KBM-7 (cell line): ENCODE measurements at regions not wholly inside any gene's neighbourhood (a gene's known extent, or its start where the extent isn't known, plus 50 kb on each side); places are given as distances from the start of the nearest gene placed in this dataset.
"Not testable (repeated sequence)": the region's sequence is repeated elsewhere in the genome, so short reads cannot be mapped to it uniquely, and the experiment has no call there.

Experiments
- DNase-seq: peaks from one replicate; pipeline ENCODE4 v3.0.0-alpha.2; 2015
- in situ Hi-C: fragments of 300-500 bp; cut with MboI; formaldehyde crosslinking; loops from 2 replicates; pipeline ENCODE4 v1.14.3; 2020; ENCODE audit warnings: low sequenced_read_pairs, low pct_unique_long_range_greater_than_20kb, mixed read lengths

DNA sequence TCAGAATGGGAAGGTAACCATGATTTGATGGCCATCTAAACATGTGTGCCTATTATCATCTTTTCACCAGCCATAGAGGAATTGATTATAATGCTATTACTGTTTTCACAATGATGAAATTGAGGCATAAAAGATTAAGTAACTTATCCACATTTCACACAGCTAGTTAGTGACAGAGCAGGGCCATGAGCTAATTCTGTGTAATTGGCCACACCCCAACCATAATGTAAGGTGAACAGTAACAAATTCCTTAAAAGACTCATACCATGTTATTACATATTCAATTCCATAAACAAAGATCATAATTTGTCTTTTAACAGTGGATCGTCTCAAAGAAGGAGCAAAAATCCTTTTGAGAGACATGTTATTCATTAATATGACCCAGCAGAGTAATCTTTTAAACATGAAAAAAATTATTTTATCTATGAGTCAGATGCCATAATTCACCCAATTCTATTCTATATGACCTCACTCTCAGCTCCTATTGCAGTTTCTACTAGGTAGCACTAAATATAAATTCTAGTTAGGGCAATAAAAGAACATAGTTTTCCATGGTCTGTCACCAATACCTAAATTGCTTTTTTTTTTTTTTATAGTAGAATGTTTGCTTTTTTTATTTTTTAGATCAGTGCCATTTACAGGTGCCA, 475.8 kb upstream of the SLC39A10 start:
- no peak for DNase-seq
- in situ Hi-C loops: no loop called here

DNA sequence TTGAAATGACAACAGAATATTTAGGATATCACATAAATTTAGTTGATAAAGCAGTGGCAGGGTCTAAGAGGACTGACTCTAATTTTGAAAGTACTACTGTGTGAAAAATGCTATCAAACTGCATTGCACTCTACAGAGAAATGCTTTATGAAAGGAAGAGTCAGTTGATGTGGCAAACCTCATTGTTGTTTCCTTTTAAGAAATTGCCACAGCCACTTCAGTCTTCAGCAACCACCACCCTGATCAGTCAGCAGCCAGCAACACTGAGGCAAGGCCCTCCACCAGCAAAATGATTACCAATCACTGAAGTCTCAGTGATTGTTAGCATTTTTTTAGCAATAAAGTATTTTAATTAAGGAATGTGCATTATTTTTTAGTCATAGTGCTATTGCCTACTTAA, 488.7 kb upstream of the SLC39A10 start:
- in situ Hi-C loops: no loop called here
- DNase-seq: no peak

DNA sequence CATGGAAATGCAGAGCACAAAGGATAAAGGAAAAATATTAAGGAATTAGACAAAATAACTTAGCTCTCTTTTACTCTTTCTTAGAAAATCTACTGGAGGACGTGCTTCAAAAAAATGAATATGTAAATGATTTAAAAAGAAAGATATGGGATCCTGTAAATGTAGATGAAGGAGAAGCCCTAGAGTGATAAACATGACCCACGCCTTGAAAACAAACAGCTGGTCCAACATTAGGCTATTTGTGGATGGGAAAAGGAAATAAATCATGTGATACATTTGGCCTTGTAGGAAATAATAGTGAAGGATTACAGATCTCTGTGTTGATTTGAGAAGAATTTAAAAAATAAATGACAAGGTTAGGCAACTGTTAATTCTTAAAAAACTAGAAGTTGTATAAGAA, 492.1 kb upstream of the SLC39A10 start:
- in situ Hi-C loops: no loop called here
- DNase-seq: no peak

- in situ Hi-C loops: no loop called here
- DNase-seq: no peak
These were observed 494.1 kb upstream of the SLC39A10 start for GRCh38 chr2:195162918-195163317.

- in situ Hi-C loops: no loop called here
- DNase-seq: no peak
These were observed 494.8 kb upstream of the SLC39A10 start for GRCh38 chr2:195162194-195162593.

DNA sequence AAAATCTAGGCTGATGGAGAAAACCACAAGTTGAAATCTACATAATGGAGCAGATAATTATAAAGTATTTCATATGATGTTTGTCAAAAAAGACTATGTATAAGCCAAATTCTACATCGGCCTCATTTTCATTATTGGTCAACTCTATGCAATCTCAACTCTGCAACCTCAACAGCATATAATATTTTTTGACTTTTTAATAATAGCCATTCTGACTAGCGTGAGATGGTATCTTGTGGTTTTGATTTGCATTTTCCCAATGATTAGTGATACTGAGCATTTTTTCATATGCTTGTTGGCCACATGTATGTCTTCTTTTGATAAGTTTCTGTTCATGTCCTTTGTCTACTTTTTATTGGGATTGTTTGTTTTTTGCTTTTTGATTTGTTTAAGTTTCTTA, 496.1 kb upstream of the SLC39A10 start:
- in situ Hi-C loops: no loop called here
- DNase-seq: no peak

DNA sequence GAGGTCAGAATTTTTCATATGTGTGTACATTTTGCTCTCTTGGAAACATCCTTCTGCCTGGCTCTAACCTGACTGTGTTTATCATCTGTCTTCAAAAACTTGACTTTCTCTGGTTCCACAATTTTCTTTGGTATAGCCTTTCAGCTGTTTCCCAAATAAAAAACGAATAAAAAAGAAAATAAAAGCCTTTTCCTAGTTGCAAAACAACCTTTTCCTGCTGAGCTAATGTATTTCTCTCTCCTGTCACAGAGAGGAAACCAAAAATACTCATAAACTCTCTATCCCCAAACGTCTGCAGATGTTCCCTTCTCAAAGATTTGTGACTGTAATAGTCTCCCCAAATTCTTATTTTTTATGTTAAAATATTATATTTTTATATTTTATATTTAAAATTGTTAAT, 505.3 kb upstream of the SLC39A10 start:
- in situ Hi-C loops: no loop called here
- peak; percentile 5 for DNase-seq

GRCh38 chr2:195150819-195151218, 506.2 kb upstream of the SLC39A10 start:
- in situ Hi-C loops: no loop called here

GRCh38 chr2:195148004-195148403, 509.0 kb upstream of the SLC39A10 start:
- DNase-seq: no peak
- in situ Hi-C loops: no loop called here

More at GRCh38 chr2:195150819-195151218, 506.2 kb upstream of the SLC39A10 start:
- DNase-seq: no peak

GRCh38 chr2:195146761-195147541, 510.1 kb upstream of the SLC39A10 start:
- DNase-seq: no peak
- in situ Hi-C loops: no loop called here

GRCh38 chr2:195138435-195138834, 518.6 kb upstream of the SLC39A10 start:
- in situ Hi-C loops: no loop called here
- no peak for DNase-seq

DNA sequence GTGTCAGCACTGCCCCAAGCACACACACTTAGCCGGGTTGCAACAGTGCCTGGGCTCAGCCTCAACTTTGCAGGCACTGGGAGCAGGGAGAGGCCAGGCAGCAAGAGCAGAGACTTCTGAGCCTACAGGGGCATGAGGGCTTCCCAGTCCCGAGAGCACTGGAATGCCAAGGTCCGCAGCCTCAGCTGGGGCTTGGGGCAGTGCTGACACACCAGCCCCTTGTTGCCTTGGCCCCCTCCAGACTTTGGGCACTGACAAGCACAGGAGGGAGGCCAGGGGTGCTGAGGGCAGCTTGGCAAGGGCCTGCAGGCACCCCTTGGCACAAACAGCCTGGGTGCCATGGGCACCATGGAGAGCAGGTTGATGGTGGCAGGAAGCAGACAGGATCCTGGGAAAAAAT, 531.1 kb upstream of the SLC39A10 start:
- DNase-seq, in situ Hi-C loops: not testable (repeated sequence)

- in situ Hi-C loops: no loop called here
These were observed 532.5 kb upstream of the SLC39A10 start for GRCh38 chr2:195124391-195125079.

DNA sequence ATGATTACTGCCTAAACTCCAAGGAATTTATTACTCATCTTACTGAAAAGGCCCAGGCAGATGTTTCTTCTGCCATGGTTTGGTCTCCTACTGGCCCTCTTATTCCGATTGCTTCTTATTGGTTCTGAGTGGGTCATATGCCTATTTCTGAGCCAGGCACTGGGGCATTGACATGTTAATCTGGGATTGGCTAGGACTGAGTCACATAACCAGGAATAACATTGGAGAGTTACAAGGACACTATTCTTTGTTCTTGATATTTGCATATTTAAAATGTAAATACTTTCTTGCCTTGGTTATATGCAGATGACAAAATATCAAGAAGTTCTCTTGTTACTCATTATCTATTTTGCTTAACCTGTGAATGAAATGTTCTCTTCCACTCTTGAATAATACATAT, 534.4 kb upstream of the SLC39A10 start:
- in situ Hi-C loops: no loop called here
- no peak for DNase-seq

More at GRCh38 chr2:195124391-195125079, 532.5 kb upstream of the SLC39A10 start:
- no peak for DNase-seq

DNA sequence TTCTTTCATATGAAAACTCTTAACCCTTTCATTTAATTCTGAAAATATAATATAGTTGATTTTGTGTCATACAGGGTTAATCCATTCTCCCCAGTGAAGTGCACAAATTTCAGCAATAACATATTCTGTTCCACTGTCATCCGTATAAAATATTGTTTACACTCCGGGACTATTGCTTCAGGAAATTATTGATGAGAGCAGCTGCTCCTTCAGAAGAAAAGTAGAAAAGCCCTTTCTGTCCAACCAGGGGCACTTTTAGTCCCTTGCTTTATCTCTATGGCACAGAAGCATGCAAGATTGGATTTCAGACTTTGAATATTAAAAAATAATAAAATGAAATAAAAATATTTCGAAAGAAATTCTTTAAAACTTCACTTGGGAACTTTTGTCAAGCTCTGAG, 535.7 kb upstream of the SLC39A10 start:
- DNase-seq: no peak
- in situ Hi-C loops: no loop called here

DNA sequence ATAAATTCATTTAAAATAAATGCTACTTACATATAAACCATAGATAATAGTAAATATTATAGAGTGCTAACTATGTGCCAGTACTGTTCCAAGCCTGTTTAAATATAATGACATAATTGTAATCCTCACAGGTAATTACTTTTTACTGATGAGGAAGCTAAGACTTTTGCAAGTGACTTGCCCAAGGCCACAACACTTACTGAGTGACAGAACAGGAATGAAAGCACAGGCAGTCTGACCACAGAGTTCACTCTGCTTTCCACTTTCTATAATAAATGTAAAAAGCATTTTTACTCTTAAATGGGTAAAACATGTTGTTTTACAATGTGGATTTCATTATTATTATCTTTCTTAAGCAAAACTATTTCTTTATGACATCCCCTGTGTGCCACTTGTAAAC, 537.8 kb upstream of the SLC39A10 start:
- in situ Hi-C loops: no loop called here
- peak; percentile 4 for DNase-seq

- in situ Hi-C loops: no loop called here
- DNase-seq: no peak
These were observed 538.8 kb upstream of the SLC39A10 start for GRCh38 chr2:195118276-195118675.

DNA sequence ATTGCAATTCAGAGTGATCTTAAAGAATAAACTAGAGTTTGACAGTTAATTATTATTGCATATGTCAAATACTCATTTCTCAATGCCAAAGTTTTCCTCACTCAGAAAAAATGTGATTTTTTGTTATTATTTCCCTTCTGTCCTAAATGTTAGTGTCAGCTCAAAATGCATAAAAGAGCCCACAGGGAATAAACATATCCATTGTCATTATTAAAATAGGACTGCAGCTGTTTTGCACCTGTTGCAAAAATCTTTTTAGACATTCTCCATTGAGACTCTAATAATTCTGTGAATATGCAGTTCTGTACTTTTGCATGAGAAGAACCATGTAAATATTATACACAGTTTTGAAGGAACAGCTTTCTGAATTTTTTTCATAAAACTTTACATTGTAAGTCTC, 540.0 kb upstream of the SLC39A10 start:
- in situ Hi-C loops: no loop called here

GRCh38 chr2:195115738-195116137, 541.3 kb upstream of the SLC39A10 start:
- in situ Hi-C loops: no loop called here
- DNase-seq: no peak

More for the DNA sequence above, 540.0 kb upstream of the SLC39A10 start:
- DNase-seq: no peak

DNA sequence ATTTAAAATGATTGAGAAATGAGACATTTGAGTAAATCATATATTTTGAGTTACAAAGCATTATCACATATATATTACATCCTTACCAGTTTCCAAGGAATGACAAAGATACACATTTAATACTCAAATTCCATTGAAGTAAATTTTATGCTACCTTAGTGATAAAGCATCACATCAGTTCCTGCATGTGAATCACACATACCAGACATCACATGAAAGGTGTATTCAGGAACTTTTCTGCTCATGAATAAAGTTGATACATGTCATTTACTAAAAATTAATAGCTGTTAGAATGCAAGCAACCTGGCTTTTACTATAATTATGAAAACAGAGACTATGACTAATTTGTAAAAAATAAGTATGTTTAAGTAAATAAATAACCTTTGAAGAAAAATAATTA, 548.8 kb upstream of the SLC39A10 start:
- no peak for DNase-seq
- in situ Hi-C loops: no loop called here
